Epithelial cell of proximal tubule (primary cell): ENCODE measurements at regions not wholly inside any gene's neighbourhood (a gene's known extent, or its start where the extent isn't known, plus 50 kb on each side); places are given as distances from the start of the nearest gene placed in this dataset.

Experiments
- DNase-seq: peaks from one replicate; pipeline ENCODE4 v3.0.0-alpha.2; 2011; ENCODE audit warnings: low read depth
- H3K4me3 ChIP-seq: 2 replicates; pipeline ENCODE4 v1.5.1; 2011; ENCODE audit warnings: low read depth, mild to moderate bottlenecking, low read length
- CTCF ChIP-seq: conservative IDR thresholded peaks from 2 replicates; pipeline ENCODE4 v1.5.1; 2012; ENCODE audit warnings: low read depth, mild to moderate bottlenecking, low read length

DNA sequence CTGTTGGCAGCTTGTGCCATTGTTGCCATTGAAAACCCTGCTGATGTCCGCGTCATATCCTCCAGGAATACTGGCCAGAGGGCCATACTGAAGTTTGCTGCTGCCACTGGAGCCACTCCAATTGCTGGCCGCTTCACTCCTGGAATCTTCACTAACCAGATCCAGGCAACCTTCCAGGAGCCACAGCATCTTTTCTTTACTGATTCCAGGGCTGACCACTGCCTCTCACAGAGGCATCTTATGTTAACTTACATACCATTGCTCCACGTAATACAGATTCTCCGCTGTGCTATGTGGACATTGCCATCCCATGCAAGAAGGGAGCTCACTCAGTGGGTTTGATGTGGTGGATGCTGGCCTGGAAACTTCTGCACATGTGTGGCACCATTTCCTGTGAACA, 221.8 kb upstream of the FAM83B start:
- no peak overlapping the region for H3K4me3 ChIP-seq
- no peak for DNase-seq
- no peak for TF ChIP-seq CTCF

DNA sequence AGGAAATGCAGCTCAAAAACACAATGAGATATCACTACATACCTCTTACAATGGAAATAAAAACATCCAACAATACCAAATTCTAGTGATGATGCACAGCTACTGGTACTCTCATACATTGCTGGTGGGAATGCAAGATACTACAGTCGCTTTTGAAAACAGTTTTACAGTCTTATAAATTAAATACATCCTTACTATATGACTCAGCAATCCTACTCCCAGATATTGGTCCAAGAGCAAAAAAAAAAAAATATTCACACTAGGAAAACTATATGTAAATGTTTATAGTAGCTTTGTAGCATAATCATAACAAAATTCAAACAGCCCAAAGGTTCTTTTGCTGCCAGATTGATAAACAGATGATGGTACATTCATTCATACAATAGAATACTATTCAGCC, 217.4 kb upstream of the FAM83B start:
- no peak for TF ChIP-seq CTCF
- H3K4me3 ChIP-seq = no peak overlapping the region
- DNase-seq = no peak

DNA sequence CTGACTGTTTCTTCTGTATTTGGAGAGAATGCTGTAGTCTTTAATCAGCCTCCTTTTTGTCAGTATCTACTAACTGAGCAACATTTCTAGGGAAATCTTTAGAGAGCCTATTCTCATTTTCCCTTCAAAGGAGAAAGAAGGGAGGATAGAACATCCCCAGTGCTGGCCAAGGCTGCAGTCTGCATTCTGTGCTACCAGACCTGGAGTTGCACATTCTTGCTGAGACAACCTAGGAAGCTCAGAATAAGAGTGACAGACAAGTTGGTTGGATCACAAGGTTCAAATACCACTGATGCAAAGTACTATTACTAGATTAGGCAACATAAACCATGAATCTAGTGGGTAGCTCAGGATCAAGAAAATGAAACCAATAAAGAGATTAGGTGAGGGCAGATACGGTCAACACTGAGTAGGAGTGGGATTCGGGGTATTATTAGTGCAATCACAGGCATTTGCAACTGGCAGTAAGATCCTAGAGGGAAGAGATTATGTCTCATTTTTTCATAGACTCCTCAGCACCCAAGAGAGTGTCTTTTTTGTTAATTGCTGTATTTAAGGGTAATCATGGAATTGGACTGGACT, 213.5 kb upstream of the FAM83B start:
- no peak overlapping the region for H3K4me3 ChIP-seq
- no peak for DNase-seq
- TF ChIP-seq CTCF = no peak

GRCh38 chr6:54633601-54634000, 213.0 kb upstream of the FAM83B start:
- no peak for TF ChIP-seq CTCF
- no peak for DNase-seq
- no peak overlapping the region for H3K4me3 ChIP-seq

GRCh38 chr6:54640911-54641310, 205.7 kb upstream of the FAM83B start:
- TF ChIP-seq CTCF = no peak
- H3K4me3 ChIP-seq = no peak overlapping the region
- DNase-seq = no peak

- TF ChIP-seq CTCF = no peak
- H3K4me3 ChIP-seq = no peak overlapping the region
- DNase-seq = no peak
Measured at GRCh38 chr6:54646069-54646950, 200.3 kb upstream of the FAM83B start.
